Naive B cell (primary cell): ENCODE measurements at regions not wholly inside any gene's neighbourhood (a gene's known extent, or its start where the extent isn't known, plus 50 kb on each side); places are given as distances from the start of the nearest gene placed in this dataset.

ENCODE experiments used
- ATAC-seq, 2 donors: fragments of 150-1000 bp; cut with Tn5 transposase; 2 replicates each; pipeline ENCODE4 v1.10.0; 2021; ENCODE audit warnings: low read depth in 2 of 2, mild to moderate bottlenecking in 2 of 2, moderate library complexity in 2 of 2
- DNase-seq: peaks from one replicate; pipeline ENCODE4 v3.0.0; 2022
- H3K27ac Mint-ChIP-seq, 6 donors: one replicate each; pipeline ENCODE4 v1.8.0; 2020 to 2022; ENCODE audit warnings: mild to moderate bottlenecking in 6 of 6, mixed read lengths in 6 of 6, moderate library complexity in 5 of 6, inconsistent platforms in 2 of 6
- H3K27me3 Mint-ChIP-seq, 3 donors: one replicate each; pipeline ENCODE4 v1.8.0; 2021 to 2022; ENCODE audit warnings: mixed read lengths in 3 of 3, mild to moderate bottlenecking in 1 of 3
- H3K36me3 Mint-ChIP-seq, 2 donors: one replicate each; pipeline ENCODE4 v1.8.0; 2020 to 2022; ENCODE audit warnings: mixed read lengths in 2 of 2, inconsistent platforms in 1 of 2, mild to moderate bottlenecking in 1 of 2
- H3K4me1 Mint-ChIP-seq, 3 donors: one replicate each; pipeline ENCODE4 v1.8.0; 2020 to 2022; ENCODE audit warnings: mixed read lengths in 3 of 3, inconsistent platforms in 1 of 3, mild to moderate bottlenecking in 1 of 3, moderate library complexity in 1 of 3
- H3K4me3 Mint-ChIP-seq, 8 donors: one replicate each; pipeline ENCODE4 v1.8.0; 2020 to 2022; ENCODE audit warnings: mild to moderate bottlenecking in 8 of 8, mixed read lengths in 8 of 8, moderate library complexity in 8 of 8, inconsistent platforms in 2 of 8
- H3K9me3 Mint-ChIP-seq, 7 donors: one replicate each; pipeline ENCODE4 v1.8.0; 2020 to 2022; ENCODE audit warnings: mixed read lengths in 7 of 7, mild to moderate bottlenecking in 5 of 7, inconsistent platforms in 2 of 7, moderate library complexity in 1 of 7

DNA sequence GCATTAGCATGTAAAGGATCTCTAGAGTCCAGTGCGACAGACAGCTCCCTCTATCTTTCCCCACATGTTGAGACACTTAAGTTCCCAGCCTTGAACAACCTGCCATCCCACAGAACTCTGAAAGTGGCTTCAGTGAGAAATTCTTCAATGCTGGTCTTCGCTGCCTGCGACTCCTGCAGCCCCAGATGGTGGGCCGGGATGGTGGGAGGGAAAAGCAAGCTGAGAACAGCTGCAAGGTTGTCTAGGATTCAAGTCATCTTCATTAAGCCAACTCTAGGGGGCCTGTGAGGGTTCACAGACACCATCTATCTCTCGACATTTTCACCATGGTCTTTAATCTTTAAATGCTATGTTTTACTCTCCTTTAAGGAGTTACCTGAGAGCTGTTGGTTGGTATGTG is 185.5 kb upstream of the C1orf174 start:
- DNase-seq (no peak), ATAC-seq (no peak)
- Mint-ChIP-seq H3K27ac (no peak overlapping the region), H3K9me3 (peaks cover 0 to 10% (median 5%) of the 10 kb centered on the region in 7 donors), H3K36me3 (peaks cover 0 to 12% of the 10 kb centered on the region in 2 donors), H3K4me1 (peaks cover 0 to 10% (median 4%) of the 10 kb centered on the region in 3 donors), H3K4me3 (no peak overlapping the region), H3K27me3 (peaks cover 9 to 21% (median 14%) of the 10 kb centered on the region in 3 donors)

DNA sequence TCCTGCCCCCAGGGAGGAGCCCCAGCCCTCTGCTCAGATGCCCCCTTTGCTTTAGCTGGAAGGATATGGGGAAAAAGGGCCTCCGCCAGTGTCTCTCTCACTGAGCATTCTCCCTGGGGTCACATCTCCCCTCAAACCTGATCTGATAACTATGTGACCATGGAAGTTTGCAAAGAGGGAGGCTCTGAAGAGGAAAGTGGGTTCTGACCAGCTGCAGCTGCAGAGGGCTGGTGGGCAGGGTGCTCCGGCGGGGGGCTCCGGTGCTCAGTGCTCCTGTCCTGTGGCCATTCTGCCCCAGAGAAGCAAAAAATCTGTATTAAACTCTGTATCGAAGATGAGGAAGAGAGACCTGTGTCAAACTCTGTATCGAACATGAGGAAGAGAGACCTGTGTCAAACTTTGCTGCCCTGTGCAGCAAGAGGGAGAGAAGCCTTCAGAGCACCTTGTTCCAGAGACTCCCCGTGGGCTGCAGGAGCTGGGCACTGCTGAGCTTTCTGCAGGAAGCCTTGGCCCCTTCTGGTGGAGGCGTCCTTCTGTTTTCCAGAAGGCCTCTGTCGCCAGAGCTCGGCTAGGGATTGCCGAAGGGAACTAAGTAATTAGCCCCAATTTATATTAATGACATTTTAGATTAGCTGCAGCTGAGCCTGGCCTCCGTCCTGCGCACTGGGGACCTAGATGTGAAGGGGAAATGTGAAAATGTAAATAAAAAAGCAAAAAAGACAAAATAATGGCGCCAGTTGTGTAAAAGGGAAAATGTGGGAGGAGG is 186.2 kb upstream of the C1orf174 start:
- peaks cover 0 to 9% (median under 1%) of the 10 kb centered on the region in 7 donors for H3K9me3 Mint-ChIP-seq
- H3K4me3 Mint-ChIP-seq, result no peak overlapping the region
- peaks cover 0 to 6% of the 10 kb centered on the region in 2 donors for H3K36me3 Mint-ChIP-seq
- H3K27me3 Mint-ChIP-seq, result peaks cover 4 to 15% (median 7%) of the 10 kb centered on the region in 3 donors
- no peak for ATAC-seq
- H3K27ac Mint-ChIP-seq, result peak overlapping the region in 3 of 6 donors; percentile 22 to 82 (median 38)
- H3K4me1 Mint-ChIP-seq, result peaks cover 0 to 10% (median 4%) of the 10 kb centered on the region in 3 donors
- DNase-seq, result no peak

DNA sequence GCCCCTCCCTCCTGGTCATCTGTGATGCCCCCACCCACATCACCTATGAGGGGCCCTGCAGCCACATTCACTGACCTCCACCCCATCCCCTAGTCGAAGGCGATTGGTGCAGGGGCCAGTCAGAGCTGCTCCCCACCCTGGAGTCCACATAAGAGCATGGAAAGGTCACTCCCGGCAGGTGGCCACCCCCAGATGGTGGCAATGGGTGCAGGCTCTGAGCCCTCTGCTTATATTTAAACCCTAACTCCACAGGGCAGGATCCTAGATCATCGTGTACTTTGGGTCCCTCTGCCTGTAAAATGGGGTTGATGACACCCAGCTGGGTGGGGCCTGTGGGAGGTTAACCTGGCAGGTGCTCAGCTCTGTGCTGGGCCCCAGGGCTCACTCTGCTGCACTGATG is 186.8 kb upstream of the C1orf174 start:
- ATAC-seq (peak in 1 of 2 donors; percentile 55), DNase-seq (no peak)
- Mint-ChIP-seq H3K27me3 (peaks cover 4 to 15% (median 7%) of the 10 kb centered on the region in 3 donors), H3K4me1 (peaks cover 0 to 10% (median 4%) of the 10 kb centered on the region in 3 donors), H3K9me3 (peaks cover 0 to 16% (median 5%) of the 10 kb centered on the region in 7 donors), H3K27ac (peak overlapping the region in 1 of 6 donors; percentile 37), H3K36me3 (peaks cover 0 to 6% of the 10 kb centered on the region in 2 donors), H3K4me3 (no peak overlapping the region)

GRCh38 chr1:4087530-4088420 is 187.7 kb upstream of the C1orf174 start:
- H3K9me3 Mint-ChIP-seq, result peaks cover 2 to 24% (median 8%) of the 10 kb centered on the region in 7 donors
- peaks cover 2 to 10% (median 4%) of the 10 kb centered on the region in 3 donors for H3K4me1 Mint-ChIP-seq
- peaks cover 6 to 15% (median 7%) of the 10 kb centered on the region in 3 donors for H3K27me3 Mint-ChIP-seq
- ATAC-seq (no peak), DNase-seq (no peak)
- peaks cover 0 to 9% of the 10 kb centered on the region in 2 donors for H3K36me3 Mint-ChIP-seq
- H3K4me3 Mint-ChIP-seq, result no peak overlapping the region
- H3K27ac Mint-ChIP-seq, result peak overlapping the region in 3 of 6 donors; percentile 4 to 37 (median 30)

GRCh38 chr1:4088676-4089075 is 188.6 kb upstream of the C1orf174 start:
- H3K4me1 Mint-ChIP-seq, result peaks cover 4 to 10% (median 4%) of the 10 kb centered on the region in 3 donors
- no peak for ATAC-seq
- DNase-seq, result no peak
- no peak overlapping the region for H3K4me3 Mint-ChIP-seq
- peaks cover 0 to 18% of the 10 kb centered on the region in 2 donors for H3K36me3 Mint-ChIP-seq
- peaks cover 6 to 32% (median 16%) of the 10 kb centered on the region in 7 donors for H3K9me3 Mint-ChIP-seq
- H3K27ac Mint-ChIP-seq, result no peak overlapping the region
- peaks cover 7 to 15% (median 8%) of the 10 kb centered on the region in 3 donors for H3K27me3 Mint-ChIP-seq

DNA sequence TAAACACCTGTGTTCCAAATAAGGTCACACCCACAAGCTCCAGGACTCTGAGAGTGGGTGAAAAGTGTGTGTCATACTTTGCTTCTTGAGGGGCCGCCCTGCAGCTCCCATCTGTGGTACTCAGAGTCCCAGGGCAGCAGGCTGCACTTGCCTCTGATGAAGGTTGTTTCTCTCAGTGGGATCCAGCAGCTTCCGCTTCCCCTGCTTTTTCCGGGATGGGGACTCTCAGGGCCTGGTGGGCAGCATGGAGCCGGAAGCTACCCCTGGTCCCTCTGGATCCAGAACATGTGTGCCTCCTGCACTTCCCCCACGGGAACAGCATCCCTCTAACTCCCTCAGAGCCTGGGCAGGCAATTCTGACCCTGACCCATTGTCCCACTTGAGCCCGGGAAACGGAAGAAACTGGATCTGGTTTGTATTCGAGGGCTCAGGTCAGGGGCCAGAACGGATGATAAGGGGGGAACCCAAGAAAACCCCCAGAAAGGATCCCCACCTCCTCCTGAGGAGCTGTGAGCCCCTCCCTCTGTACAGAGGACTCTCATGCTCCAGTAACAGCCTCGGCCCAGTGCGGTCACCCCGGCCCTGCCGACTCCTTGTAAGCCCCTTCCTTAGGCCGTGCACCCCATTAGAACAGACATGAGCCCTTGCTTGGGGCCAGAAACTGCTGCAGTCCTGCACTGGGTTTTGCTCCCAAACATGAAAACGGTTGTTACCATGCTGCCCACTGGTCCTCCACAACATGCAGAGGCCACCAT is 189.5 kb upstream of the C1orf174 start:
- no peak for DNase-seq
- H3K27ac Mint-ChIP-seq, result no peak overlapping the region
- H3K4me3 Mint-ChIP-seq, result no peak overlapping the region
- H3K9me3 Mint-ChIP-seq, result peaks cover 6 to 32% (median 18%) of the 10 kb centered on the region in 7 donors
- H3K27me3 Mint-ChIP-seq, result peaks cover 7 to 15% (median 8%) of the 10 kb centered on the region in 3 donors
- peaks cover 4 to 10% (median 4%) of the 10 kb centered on the region in 3 donors for H3K4me1 Mint-ChIP-seq
- peaks cover 0 to 20% of the 10 kb centered on the region in 2 donors for H3K36me3 Mint-ChIP-seq
- no peak for ATAC-seq

DNA sequence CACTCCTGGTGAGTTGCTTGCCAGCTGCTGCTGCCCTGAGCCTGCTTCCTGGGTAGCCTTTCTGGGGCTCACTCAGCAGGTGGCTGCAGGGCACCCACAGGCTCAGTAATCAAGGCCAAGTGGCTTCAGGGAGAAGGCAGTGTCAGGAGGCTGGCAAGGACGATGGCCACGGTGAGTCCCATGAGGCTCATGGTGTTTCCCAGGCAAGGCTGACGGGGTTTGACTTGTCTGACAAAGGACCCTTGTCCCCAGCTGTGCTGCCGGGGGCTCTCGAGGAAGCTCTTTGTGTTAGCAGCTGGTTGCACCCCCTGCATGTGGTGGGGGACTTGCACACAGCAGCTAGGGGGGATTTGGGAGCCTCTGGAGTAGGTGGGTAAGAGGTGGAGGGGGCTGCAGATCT is 190.5 kb upstream of the C1orf174 start:
- H3K9me3 Mint-ChIP-seq, result peaks cover 6 to 35% (median 22%) of the 10 kb centered on the region in 7 donors
- peaks cover 4 to 10% (median 4%) of the 10 kb centered on the region in 3 donors for H3K4me1 Mint-ChIP-seq
- peaks cover 7 to 15% (median 8%) of the 10 kb centered on the region in 3 donors for H3K27me3 Mint-ChIP-seq
- H3K36me3 Mint-ChIP-seq, result peaks cover 0 to 21% of the 10 kb centered on the region in 2 donors
- no peak overlapping the region for H3K27ac Mint-ChIP-seq
- DNase-seq (no peak), ATAC-seq (no peak)
- no peak overlapping the region for H3K4me3 Mint-ChIP-seq

- Mint-ChIP-seq H3K27ac (no peak overlapping the region), H3K27me3 (peaks cover 7 to 13% (median 8%) of the 10 kb centered on the region in 3 donors), H3K9me3 (peaks cover 6 to 38% (median 25%) of the 10 kb centered on the region in 7 donors), H3K36me3 (peaks cover 0 to 26% of the 10 kb centered on the region in 2 donors), H3K4me3 (no peak overlapping the region), H3K4me1 (peaks cover 2 to 10% (median 4%) of the 10 kb centered on the region in 3 donors)
- ATAC-seq (no peak), DNase-seq (no peak)
These were observed 191.0 kb upstream of the C1orf174 start for GRCh38 chr1:4090976-4091660.

DNA sequence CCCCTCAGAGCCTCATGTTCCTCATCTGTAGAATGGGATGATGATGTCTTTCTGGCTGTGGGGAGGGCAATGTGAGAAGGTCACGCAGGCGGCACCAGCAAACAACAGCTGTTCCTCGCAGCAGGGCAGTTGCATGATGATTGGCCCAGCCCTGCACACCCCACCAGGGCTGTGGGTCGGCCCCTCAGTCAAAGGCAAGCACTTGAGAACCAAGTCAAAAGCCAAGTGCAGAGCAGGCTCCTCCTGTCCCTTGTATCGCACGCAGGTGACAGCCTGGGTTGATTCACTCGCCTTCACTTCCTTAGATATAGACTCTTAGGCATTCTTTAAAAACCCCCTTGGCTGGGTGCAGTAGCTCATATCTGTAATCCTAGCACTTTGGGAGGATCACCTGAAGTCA is 191.9 kb upstream of the C1orf174 start:
- ATAC-seq (no peak), DNase-seq (no peak)
- Mint-ChIP-seq H3K27me3 (peaks cover 5 to 8% (median 7%) of the 10 kb centered on the region in 3 donors), H3K4me3 (peak overlapping the region in 1 of 8 donors; percentile 42), H3K27ac (no peak overlapping the region), H3K9me3 (peaks cover 6 to 45% (median 33%) of the 10 kb centered on the region in 7 donors), H3K36me3 (peaks cover 0 to 26% of the 10 kb centered on the region in 2 donors), H3K4me1 (peaks cover 0 to 10% (median 4%) of the 10 kb centered on the region in 3 donors)

DNA sequence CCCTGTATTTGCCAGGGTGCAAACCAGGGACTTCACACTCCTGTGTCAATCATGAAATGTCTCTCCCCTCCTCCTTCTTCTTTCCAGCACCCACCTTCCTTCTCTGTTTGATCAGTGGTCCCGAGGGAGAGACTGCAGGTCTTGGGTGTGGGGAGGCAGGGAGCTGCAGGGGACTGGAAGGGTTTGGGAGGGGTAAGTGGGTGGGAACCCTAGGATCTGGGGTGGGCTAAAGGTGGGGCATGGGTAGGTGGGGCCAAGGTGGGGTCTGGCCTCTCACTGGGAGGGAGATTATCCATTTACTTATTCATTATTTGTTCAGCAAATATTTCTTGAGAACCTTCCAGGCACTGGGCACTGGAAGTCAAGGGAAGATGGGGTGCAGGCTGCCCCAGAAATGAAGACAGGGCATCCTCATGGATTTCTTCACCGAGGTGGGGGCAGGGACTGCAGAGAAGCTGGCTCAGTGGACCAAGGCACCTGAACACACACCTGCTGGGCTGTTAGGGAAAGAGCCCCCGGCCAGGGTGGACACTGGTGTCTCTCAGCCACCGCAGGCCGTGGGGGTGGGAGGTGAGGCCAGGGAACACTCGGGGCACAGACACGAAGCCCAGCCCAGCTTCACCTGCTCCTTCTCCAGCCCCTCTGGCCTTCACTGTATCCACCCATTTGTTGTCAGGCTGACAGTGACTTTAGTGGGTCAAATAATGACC is 193.9 kb upstream of the C1orf174 start:
- no peak for ATAC-seq
- no peak for DNase-seq
- Mint-ChIP-seq H3K4me3 (no peak overlapping the region), H3K27ac (no peak overlapping the region), H3K9me3 (peaks cover 6 to 44% (median 33%) of the 10 kb centered on the region in 7 donors), H3K27me3 (peaks cover 0 to 8% (median 0%) of the 10 kb centered on the region in 3 donors), H3K36me3 (peaks cover 0 to 21% of the 10 kb centered on the region in 2 donors), H3K4me1 (peaks cover 0 to 4% (median 0%) of the 10 kb centered on the region in 3 donors)

DNA sequence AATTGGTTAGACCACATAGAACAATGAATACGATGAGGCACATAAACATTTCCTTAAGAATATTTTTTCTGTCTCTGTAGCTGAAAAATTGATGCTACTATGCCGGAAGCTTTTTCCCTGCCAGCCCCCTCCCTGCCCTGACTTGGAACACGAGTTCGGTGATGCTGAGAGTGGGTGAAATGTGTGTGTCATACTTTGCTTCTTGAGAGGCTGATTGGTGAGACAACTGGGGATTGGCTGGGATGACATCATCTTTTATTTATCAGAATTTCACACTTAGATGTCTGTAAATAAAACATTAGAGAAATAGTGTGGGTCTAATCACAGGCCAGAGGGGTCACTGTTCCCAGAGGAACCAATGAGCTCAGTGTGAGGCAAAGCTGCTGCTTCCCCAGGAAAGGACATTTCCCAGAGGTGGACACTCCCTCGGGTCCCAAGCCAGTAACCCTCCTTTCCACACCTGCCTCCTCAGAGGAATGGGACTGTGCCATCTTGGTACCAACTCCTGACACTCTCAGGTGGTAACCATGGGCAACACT is 195.4 kb upstream of the C1orf174 start:
- peaks cover 0 to 4% (median 0%) of the 10 kb centered on the region in 3 donors for H3K4me1 Mint-ChIP-seq
- H3K36me3 Mint-ChIP-seq, result peaks cover 0 to 21% of the 10 kb centered on the region in 2 donors
- DNase-seq, result no peak
- no peak overlapping the region for H3K27ac Mint-ChIP-seq
- H3K9me3 Mint-ChIP-seq, result peaks cover 6 to 43% (median 33%) of the 10 kb centered on the region in 7 donors
- peaks cover 0 to 8% (median 2%) of the 10 kb centered on the region in 3 donors for H3K27me3 Mint-ChIP-seq
- no peak overlapping the region for H3K4me3 Mint-ChIP-seq
- ATAC-seq, result no peak
